ENCODE measurements at regions not wholly inside any gene's neighbourhood (a gene's known extent, or its start where the extent isn't known, plus 50 kb on each side); places are given as distances from the start of the nearest gene placed in this dataset.
"Not testable (repeated sequence)": the region's sequence is repeated elsewhere in the genome, so short reads cannot be mapped to it uniquely, and the experiment has no call there.

DNA sequence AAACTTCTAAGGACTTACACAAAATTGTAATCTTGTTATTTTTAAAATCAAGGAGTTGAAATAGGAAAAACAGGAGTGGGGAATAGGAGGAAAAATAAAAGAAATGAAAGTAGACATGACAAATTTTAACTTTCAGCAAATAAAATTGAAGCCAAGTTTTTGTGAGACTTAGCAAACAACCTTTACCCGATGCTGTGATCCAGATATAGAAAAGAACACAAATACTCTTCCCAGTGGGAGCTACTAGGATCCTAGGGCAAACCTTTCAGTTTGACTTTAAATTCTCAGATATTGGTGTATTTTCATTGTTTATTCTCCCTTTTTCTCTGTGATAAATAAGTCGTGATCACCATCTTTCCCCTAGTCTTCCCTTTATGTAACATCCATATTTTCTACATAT lies 968.7 kb upstream of the CITED2 start:
- no peak for DNase-seq

DNA sequence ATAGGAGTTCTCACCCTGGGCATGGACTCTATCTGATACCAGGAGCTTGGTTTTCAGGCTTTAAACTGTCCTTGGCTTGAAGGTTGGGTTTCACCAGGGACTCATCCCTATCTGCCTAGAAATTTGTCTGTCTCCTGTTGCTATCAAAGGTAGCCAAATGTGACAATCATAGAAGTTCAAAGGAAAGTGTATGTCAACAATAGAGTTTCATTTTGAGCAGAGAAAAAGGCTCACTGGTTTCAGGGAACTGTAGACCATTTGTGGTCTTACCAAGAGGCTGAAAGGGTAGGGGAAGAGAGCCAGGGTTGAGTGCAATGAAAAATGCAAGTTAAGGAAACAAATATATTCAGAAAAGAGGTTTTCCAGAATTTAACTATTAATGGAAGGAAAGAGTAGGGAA lies 966.8 kb upstream of the CITED2 start:
- no peak for DNase-seq

GRCh38 chr6:140340795-140341194 lies 966.3 kb upstream of the CITED2 start:
- no peak for DNase-seq

- DNase-seq: not testable (repeated sequence)
These were observed 964.6 kb upstream of the CITED2 start for GRCh38 chr6:140339084-140339483.

DNA sequence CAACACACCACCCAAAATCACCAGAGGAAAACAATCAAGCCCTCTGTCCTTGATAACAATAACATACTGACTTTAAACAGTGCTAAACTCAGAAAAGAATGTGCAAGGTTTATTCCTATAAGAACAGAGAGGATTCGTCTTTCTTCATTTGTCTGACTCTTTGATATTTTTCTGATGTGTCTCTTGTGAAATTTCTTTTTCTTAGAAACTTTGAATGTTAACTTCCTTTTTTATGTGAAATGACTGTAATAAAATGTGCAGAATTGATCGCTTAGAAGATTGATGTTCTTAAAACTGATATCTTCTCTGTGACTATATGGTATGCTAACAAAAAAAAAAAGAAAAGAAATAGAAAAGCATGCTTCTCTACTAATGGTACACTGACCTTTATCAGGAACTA lies 947.4 kb upstream of the CITED2 start:
- DNase-seq: no peak

DNA sequence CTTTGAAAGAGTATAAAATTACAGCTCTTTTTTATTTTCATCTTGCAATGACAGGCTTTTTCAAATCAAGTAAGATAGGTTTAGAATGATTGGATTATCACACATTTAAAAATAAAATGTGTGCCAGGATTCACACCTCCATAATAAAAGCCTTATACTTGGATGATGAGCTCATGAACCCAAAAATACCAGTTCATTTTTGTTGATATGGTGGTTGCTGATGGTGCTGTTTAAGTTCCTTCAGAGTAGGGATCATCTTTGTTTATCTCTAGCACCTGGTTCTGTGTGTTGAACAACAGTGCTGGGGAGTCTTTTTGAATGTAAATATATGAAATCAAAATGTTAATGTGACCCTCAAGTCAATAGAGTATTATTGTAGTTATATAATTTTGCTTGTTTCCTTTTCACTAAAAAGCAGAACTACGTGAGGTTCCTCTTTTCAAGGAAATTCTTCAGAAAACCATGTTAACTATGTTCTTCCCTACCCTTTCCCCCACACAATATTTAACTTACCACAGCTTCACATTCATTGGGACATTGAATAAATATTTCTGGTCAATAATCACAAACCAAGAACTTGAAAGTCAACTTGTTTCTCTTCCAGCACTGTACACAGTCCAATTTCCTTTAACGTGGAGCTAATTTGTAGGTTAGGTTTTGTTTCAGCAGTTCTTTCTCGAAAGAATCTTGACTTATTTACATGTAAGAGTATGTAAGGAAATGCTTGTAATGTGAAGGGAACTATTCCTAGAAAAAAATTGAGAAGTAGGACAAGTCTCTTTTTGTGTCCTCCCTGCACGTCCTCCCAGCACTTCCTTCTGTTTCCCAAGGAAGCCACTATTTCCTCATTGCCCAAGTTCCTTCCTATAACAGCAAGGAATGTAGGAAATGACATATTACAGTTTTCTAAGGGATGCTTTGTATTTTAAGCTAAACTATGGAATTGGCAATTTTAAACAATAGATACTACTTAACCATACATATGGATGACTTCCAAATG lies 945.9 kb upstream of the CITED2 start:
- DNase-seq: peak; percentile 23

DNA sequence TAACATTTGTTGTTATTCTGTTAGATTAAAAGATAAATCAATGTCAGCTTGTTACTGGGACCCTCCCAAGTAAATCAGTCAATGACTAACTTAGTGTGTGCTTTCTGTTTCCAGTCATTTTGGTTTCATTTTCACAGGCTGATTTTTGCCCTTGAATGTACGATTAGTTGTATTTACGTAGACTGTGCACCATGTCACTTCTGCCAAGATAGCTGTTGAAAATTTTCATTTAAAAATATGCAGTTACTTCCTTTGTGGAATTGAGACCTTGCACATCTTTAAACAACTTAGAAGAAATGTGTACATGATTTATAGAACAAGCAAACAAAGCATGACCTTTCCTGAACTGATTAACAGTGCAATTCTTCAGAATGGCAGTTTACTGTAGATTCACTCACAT lies 944.8 kb upstream of the CITED2 start:
- peak; percentile 19 for DNase-seq

- no peak for DNase-seq
These were observed 944.0 kb upstream of the CITED2 start for GRCh38 chr6:140318408-140318807.

DNA sequence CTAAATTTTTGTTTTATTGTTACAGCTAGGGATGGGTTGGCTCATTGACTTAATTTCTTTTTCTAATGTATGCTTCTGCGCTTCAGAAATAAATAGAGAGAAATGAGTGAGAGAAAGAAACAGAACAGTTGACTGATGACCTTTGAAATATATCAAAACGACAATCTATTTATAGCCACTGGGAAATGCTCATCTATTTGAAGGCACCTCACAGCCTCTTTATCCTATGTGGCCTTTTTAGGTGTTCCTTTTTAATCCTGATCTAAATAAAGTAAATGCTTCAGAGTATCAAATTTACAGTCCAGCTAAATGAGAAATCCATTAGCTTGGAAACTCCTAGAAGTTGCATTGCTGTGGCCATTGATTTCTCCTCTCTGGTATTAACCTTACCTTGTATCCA lies 943.5 kb upstream of the CITED2 start:
- DNase-seq: no peak

GRCh38 chr6:140316966-140317365 lies 942.5 kb upstream of the CITED2 start:
- DNase-seq: no peak

- no peak for DNase-seq
These were observed 940.2 kb upstream of the CITED2 start for GRCh38 chr6:140314682-140315081.

DNA sequence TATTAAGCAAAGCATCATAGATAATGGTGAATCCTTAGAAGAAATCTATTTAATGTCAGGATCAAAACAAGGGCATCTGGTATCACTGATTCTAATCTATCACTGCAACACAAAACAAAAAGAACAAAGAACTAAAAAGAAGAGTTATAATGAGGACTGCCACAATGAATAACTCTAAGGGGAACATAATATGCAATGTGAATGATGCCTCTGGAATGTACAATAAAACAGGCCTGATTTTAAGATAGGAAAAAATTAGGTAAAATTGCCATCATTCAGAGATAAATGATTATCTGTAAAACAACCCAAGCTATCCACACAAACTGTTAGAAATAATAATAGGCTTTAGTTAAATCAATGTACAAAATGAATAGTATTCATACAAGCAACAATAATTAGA lies 936.7 kb upstream of the CITED2 start:
- DNase-seq: no peak

- no peak for DNase-seq
These were observed 928.9 kb upstream of the CITED2 start for GRCh38 chr6:140303218-140303949.

GRCh38 chr6:140300331-140300730 lies 925.9 kb upstream of the CITED2 start:
- no peak for DNase-seq

DNA sequence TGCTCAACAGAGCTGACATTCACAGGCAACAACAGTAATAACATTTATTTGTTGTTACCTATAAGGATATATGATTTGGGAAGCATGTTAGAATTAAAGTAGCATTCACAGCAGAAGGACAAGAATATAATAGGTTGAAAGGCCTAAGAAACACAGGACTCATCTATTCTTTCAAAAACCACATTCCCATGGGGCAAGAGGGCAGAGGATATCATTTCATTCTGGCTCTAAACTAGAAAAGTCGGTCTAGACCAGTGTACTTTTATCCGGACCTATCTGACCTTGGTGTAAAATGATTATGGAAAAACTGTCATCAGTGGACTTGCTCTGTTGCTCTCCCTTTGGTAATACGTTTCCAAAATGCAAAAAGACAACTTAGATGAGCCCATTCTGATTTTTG lies 914.7 kb upstream of the CITED2 start:
- DNase-seq: no peak

DNA sequence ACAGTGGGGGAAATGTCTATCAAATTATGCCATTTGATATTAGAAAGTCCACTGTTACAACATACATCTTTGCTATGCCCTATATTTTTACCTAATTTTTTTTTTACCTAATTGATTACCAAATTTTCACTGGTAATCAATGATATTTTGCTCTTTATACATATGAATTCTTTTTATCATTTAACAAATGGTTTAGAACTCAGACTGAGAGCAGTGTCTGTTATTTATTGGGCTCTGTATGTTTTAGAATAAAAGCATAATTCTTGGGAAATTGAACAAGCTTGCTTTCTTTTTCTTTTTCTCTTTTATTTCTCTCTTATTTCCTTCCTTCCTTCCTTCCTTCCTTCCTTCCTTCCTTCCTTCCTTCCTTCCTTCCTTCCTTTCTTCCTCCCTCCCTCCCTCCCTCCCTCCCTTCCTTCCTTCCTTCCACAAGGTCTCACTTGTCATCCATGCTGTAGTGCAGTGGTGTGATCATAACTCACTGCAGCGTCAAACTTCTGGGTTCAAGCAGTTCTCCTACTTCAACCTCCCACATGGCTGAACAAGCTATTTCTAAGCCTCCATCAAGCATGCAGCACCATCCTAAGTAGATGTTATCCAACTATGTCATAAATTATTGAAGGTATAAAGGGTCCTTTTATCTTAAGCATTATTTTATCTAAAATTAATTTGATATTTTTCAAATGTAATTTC lies 911.7 kb upstream of the CITED2 start:
- DNase-seq: no peak

- no peak for DNase-seq
These were observed 911.0 kb upstream of the CITED2 start for GRCh38 chr6:140285471-140285870.

DNA sequence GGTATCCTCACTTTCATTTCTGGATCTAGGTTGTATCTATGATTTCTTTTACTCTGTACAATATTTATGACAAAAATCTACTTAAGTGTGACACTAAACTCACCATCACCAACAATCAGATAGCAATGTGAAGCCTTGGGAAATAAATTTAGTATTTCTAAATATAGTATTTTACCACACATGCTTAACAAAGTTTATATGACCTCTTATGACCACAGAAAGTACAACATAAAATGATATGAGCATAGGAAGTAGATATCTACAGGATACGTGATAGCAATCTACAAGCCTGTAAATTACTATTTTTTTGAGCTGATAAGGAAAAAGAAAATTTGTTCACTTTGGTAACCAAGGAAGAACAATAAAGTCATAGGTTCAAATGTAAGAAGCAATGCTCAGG lies 910.4 kb upstream of the CITED2 start:
- DNase-seq: no peak

DNA sequence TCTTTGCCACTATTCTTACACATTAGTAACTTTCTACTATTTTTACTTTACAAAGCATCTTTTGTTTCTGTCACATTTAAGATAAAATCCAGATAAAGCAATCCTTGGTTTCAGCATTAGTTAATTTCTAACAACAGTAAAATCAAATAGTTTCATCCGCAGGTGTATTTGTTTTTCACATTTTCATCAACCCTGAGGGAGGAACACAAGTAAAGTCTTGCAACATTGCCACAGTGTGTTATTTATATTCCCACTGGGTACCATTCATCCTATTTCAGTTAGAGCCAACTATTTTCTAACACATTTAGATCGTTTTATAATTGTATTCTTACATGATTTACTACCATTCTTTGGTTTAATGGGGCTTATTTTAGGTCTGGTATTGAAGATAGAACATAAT lies 908.7 kb upstream of the CITED2 start:
- no peak for DNase-seq

DNA sequence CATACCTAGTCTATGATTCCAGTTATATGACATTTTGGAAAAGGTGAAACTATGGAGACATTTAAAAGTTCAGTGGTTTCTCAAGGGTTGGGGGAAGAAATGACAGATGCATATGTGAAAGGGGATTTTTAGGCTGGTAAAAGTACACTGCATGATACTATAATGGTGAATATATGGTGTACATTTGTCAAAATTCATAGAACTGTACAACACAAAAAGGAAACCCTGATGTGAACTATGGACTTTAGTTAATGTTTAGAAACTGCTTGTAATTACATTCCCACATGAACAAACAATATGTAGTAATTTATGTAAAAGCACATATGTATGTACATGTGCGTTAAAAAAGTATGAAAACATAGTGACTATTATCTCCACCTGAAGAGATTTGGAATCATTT lies 907.3 kb upstream of the CITED2 start:
- no peak for DNase-seq

GRCh38 chr6:140281236-140281635 lies 906.8 kb upstream of the CITED2 start:
- no peak for DNase-seq

DNA sequence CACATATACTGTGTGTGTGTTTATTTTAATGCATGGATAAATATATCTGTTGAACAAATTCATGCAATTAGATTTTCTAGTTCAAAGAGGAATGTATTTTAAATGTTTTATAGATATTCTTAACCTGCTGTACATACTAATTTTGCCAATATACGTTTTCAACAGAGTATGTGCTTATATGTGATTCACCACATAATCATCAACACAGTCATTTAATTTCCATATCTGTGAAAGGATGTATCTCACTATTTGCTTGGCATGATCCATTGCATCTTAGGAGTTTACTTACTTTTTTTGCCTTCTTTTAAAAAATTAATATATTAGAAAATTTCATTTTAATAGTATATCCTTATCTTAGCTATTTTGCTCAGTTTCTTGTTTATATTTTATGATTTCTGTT lies 902.3 kb upstream of the CITED2 start:
- no peak for DNase-seq

GRCh38 chr6:140276133-140276532 lies 901.7 kb upstream of the CITED2 start:
- DNase-seq: no peak
